Activated naive CD8-positive, alpha-beta T cell treated with anti-CD3 and anti-CD28 coated beads, Interleukin-2, amount 10 ng/mL, durations not matched to agents 7 days and 5 days (primary cell): ENCODE measurements at regions not wholly inside any gene's neighbourhood (a gene's known extent, or its start where the extent isn't known, plus 50 kb on each side); places are given as distances from the start of the nearest gene placed in this dataset.

ENCODE experiments used
- ATAC-seq: fragments of 150-1000 bp; cut with Tn5 transposase; one replicate; pipeline ENCODE4 v1.10.0; 2021; ENCODE audit warnings: low read depth, moderate library complexity
- POLR2A ChIA-PET: fragments of 350-600 bp; sonication (Branson Sonifier 250); formaldehyde crosslinking; loops from one replicate; lab custom pipeline; 2021; ENCODE audit warnings: antibody characterized with exemption; lab: Charles Lee
- DNase-seq: peaks from one replicate; pipeline ENCODE4 v3.0.0; 2021
- H3K27ac Mint-ChIP-seq: one replicate; pipeline ENCODE4 v1.8.0; 2022; ENCODE audit warnings: mild to moderate bottlenecking, mixed read lengths
- H3K27me3 Mint-ChIP-seq: one replicate; pipeline ENCODE4 v1.8.0; 2022; ENCODE audit warnings: mild to moderate bottlenecking, moderate library complexity, mixed read lengths
- H3K36me3 Mint-ChIP-seq: one replicate; pipeline ENCODE4 v1.8.0; 2021; ENCODE audit warnings: mild to moderate bottlenecking, mixed read lengths
- H3K4me1 Mint-ChIP-seq: one replicate; pipeline ENCODE4 v1.8.0; 2021; ENCODE audit warnings: mixed read lengths
- H3K4me3 Mint-ChIP-seq: one replicate; pipeline ENCODE4 v1.8.0; 2022; ENCODE audit warnings: mild to moderate bottlenecking, moderate library complexity, mixed read lengths
- H3K9me3 Mint-ChIP-seq: one replicate; pipeline ENCODE4 v1.8.0; 2021; ENCODE audit warnings: mixed read lengths

GRCh38 chr7:21094589-21094988 lies 307.9 kb upstream of the SP8 start:
- peaks cover 3% of the 10 kb centered on the region for H3K9me3 Mint-ChIP-seq

GRCh38 chr7:21099432-21099831 lies 312.7 kb upstream of the SP8 start:
- H3K4me3 Mint-ChIP-seq: no peak overlapping the region
- POLR2A ChIA-PET: no interaction called here
- no peaks in the 10 kb centered on the region for H3K36me3 Mint-ChIP-seq
- H3K9me3 Mint-ChIP-seq: peaks cover 3% of the 10 kb centered on the region
- no peak for ATAC-seq
- no peaks in the 10 kb centered on the region for H3K4me1 Mint-ChIP-seq
- H3K27ac Mint-ChIP-seq: no peak overlapping the region
- H3K27me3 Mint-ChIP-seq: peaks cover 3% of the 10 kb centered on the region
- no peak for DNase-seq

More at GRCh38 chr7:21094589-21094988, 307.9 kb upstream of the SP8 start:
- Mint-ChIP-seq H3K27me3 (peaks cover 3% of the 10 kb centered on the region), H3K4me3 (no peak overlapping the region), H3K27ac (no peak overlapping the region), H3K36me3 (no peaks in the 10 kb centered on the region), H3K4me1 (no peaks in the 10 kb centered on the region)
- ATAC-seq (no peak), DNase-seq (no peak)
- POLR2A ChIA-PET: no interaction called here

- POLR2A ChIA-PET: no interaction called here
- no peak for DNase-seq
- H3K4me3 Mint-ChIP-seq: no peak overlapping the region
Observed at GRCh38 chr7:21099955-21100354, 313.3 kb upstream of the SP8 start.

GRCh38 chr7:21101541-21101940 lies 314.9 kb upstream of the SP8 start:
- POLR2A ChIA-PET: no interaction called here

More at GRCh38 chr7:21099955-21100354, 313.3 kb upstream of the SP8 start:
- Mint-ChIP-seq H3K4me1 (no peaks in the 10 kb centered on the region), H3K36me3 (no peaks in the 10 kb centered on the region), H3K27ac (no peak overlapping the region), H3K27me3 (peaks cover 3% of the 10 kb centered on the region), H3K9me3 (peaks cover 3% of the 10 kb centered on the region)
- no peak for ATAC-seq

GRCh38 chr7:21103426-21104123 lies 316.9 kb upstream of the SP8 start:
- Mint-ChIP-seq H3K27me3 (no peaks in the 10 kb centered on the region), H3K36me3 (no peaks in the 10 kb centered on the region), H3K4me1 (no peaks in the 10 kb centered on the region), H3K4me3 (no peak overlapping the region), H3K9me3 (no peaks in the 10 kb centered on the region), H3K27ac (no peak overlapping the region)
- DNase-seq (no peak), ATAC-seq (no peak)
- POLR2A ChIA-PET: no interaction called here

More at GRCh38 chr7:21101541-21101940, 314.9 kb upstream of the SP8 start:
- no peak for ATAC-seq
- H3K36me3 Mint-ChIP-seq: no peaks in the 10 kb centered on the region
- no peak overlapping the region for H3K4me3 Mint-ChIP-seq
- H3K27ac Mint-ChIP-seq: no peak overlapping the region
- no peaks in the 10 kb centered on the region for H3K4me1 Mint-ChIP-seq
- DNase-seq: no peak
- H3K27me3 Mint-ChIP-seq: peaks cover 3% of the 10 kb centered on the region
- peaks cover 3% of the 10 kb centered on the region for H3K9me3 Mint-ChIP-seq

- Mint-ChIP-seq H3K4me1 (no peaks in the 10 kb centered on the region), H3K27ac (no peak overlapping the region), H3K36me3 (no peaks in the 10 kb centered on the region), H3K4me3 (no peak overlapping the region), H3K27me3 (no peaks in the 10 kb centered on the region), H3K9me3 (no peaks in the 10 kb centered on the region)
- DNase-seq (no peak), ATAC-seq (no peak)
- POLR2A ChIA-PET: no interaction called here
Observed at GRCh38 chr7:21104124-21104500, 317.4 kb upstream of the SP8 start.

- H3K9me3 Mint-ChIP-seq: no peaks in the 10 kb centered on the region
- H3K4me1 Mint-ChIP-seq: no peaks in the 10 kb centered on the region
- ATAC-seq (no peak), DNase-seq (no peak)
- H3K4me3 Mint-ChIP-seq: no peak overlapping the region
- POLR2A ChIA-PET: no interaction called here
- H3K27me3 Mint-ChIP-seq: no peaks in the 10 kb centered on the region
- H3K27ac Mint-ChIP-seq: no peak overlapping the region
- no peaks in the 10 kb centered on the region for H3K36me3 Mint-ChIP-seq
Observed at GRCh38 chr7:21106296-21106732, 319.6 kb upstream of the SP8 start.

GRCh38 chr7:21107101-21107500 lies 320.4 kb upstream of the SP8 start:
- DNase-seq: no peak
- no peaks in the 10 kb centered on the region for H3K27me3 Mint-ChIP-seq
- H3K9me3 Mint-ChIP-seq: no peaks in the 10 kb centered on the region
- no peaks in the 10 kb centered on the region for H3K36me3 Mint-ChIP-seq
- no peak overlapping the region for H3K4me3 Mint-ChIP-seq
- POLR2A ChIA-PET: no interaction called here
- ATAC-seq: no peak
- H3K27ac Mint-ChIP-seq: no peak overlapping the region
- H3K4me1 Mint-ChIP-seq: no peaks in the 10 kb centered on the region

- no peak for ATAC-seq
- Mint-ChIP-seq H3K9me3 (no peaks in the 10 kb centered on the region), H3K4me3 (no peak overlapping the region), H3K4me1 (no peaks in the 10 kb centered on the region), H3K27ac (no peak overlapping the region), H3K36me3 (no peaks in the 10 kb centered on the region), H3K27me3 (peaks cover 1% of the 10 kb centered on the region)
- DNase-seq: no peak
- POLR2A ChIA-PET: no interaction called here
Observed at GRCh38 chr7:21108182-21108581, 319.7 kb upstream of the SP4 start.

- no peak overlapping the region for H3K4me3 Mint-ChIP-seq
- H3K4me1 Mint-ChIP-seq: no peaks in the 10 kb centered on the region
- H3K9me3 Mint-ChIP-seq: no peaks in the 10 kb centered on the region
- no peak for DNase-seq
- no peak for ATAC-seq
- POLR2A ChIA-PET: no interaction called here
- H3K36me3 Mint-ChIP-seq: no peaks in the 10 kb centered on the region
- H3K27ac Mint-ChIP-seq: no peak overlapping the region
- H3K27me3 Mint-ChIP-seq: peaks cover 9% of the 10 kb centered on the region
Observed at GRCh38 chr7:21113609-21114415, 314.1 kb upstream of the SP4 start.

GRCh38 chr7:21123586-21123985 lies 304.3 kb upstream of the SP4 start:
- Mint-ChIP-seq H3K4me3 (no peak overlapping the region), H3K27me3 (peaks cover 4% of the 10 kb centered on the region), H3K27ac (no peak overlapping the region), H3K9me3 (no peaks in the 10 kb centered on the region), H3K36me3 (no peaks in the 10 kb centered on the region), H3K4me1 (no peaks in the 10 kb centered on the region)
- POLR2A ChIA-PET: no interaction called here
- DNase-seq (no peak), ATAC-seq (no peak)

- Mint-ChIP-seq H3K36me3 (no peaks in the 10 kb centered on the region), H3K4me3 (no peak overlapping the region), H3K9me3 (no peaks in the 10 kb centered on the region), H3K27ac (no peak overlapping the region), H3K4me1 (no peaks in the 10 kb centered on the region), H3K27me3 (peaks cover 7% of the 10 kb centered on the region)
- POLR2A ChIA-PET: no interaction called here
- no peak for ATAC-seq
- no peak for DNase-seq
Observed at GRCh38 chr7:21125297-21125696, 302.6 kb upstream of the SP4 start.

GRCh38 chr7:21128062-21128817 lies 299.6 kb upstream of the SP4 start:
- POLR2A ChIA-PET: no interaction called here
- ATAC-seq (no peak), DNase-seq (no peak)
- Mint-ChIP-seq H3K27ac (no peak overlapping the region), H3K36me3 (no peaks in the 10 kb centered on the region), H3K4me1 (no peaks in the 10 kb centered on the region), H3K4me3 (no peak overlapping the region), H3K9me3 (peaks cover 1% of the 10 kb centered on the region), H3K27me3 (peaks cover 7% of the 10 kb centered on the region)
